NCI-H2196 (cell line): ENCODE measurements at regions not wholly inside any gene's neighbourhood (a gene's known extent, or its start where the extent isn't known, plus 50 kb on each side); places are given as distances from the start of the nearest gene placed in this dataset.

ENCODE experiments used
- DNase-seq: peaks from one replicate; lab custom pipeline; 2025; ENCODE audit not compliant: unreplicated experiment; lab: John Stamatoyannopoulos, UW

DNA sequence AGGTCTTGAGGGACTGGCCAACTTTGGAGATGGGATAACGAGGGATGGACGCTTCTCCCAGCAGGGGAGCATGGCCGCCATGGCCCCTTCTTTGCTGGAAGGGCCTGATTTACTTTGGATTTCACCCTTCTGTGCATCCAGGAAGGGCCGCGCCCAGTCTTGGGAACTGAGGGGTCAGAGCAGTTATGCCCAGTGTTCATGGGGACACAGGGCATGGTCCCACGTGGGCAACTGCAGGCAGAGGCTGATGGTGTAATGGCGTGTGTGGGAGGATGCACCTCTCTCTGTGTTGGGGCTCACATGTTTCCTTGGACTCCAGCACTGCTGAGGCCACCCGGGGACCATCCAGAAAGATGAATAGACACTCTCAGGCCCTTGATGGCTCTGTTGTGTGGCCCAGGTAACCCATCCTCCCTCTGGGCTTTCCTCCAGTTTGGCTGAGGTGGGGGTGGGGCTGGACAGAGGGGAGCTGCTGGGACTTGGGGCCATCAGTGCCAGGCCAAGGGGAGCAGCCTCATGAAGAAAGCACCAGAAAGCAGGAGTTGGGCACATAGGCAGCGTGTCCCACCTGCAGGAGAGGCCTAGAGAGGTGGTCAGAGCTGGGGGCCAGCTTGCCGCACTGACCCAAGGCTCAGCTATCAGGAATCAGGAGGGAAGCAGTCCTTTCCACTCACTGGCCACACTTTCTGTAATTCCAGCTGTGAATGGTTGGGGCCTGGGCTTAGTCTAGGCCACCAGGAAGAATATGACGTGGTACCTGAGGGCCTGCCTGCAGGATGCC lies 1033.9 kb downstream of the TBC1D22A start:
- no peak for DNase-seq

DNA sequence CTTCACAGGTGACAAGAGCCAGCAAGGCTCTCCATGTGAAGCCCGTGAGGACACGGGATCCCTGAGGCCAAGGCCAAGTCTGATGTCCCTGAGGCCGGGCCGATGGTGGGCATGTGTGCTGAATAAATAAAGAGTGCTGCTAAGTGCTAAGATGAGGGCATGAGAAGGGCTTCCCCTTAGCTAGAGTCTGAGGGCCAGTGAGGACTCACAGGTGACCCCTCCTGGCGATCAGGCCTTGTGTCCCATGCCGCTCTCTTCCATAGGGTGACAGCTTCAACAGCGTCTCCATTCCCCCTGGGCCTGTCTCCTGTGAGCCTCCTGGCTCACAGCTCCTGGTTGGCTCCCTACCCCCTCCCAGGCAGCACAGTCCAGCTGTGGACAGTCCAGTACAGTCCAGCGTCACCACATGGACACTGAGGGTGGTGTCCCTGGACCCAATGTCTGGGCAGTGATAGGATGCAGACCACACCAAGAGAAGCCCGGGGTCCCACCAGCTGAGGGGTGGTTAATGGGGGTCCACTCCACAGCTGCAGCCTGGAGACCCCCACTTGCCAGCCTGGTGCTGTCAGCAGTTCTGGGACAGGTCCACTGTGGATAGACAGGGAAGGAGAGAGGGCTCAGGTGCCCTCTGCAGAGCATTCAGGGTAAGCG lies 1033.2 kb downstream of the TBC1D22A start:
- DNase-seq, result no peak

DNA sequence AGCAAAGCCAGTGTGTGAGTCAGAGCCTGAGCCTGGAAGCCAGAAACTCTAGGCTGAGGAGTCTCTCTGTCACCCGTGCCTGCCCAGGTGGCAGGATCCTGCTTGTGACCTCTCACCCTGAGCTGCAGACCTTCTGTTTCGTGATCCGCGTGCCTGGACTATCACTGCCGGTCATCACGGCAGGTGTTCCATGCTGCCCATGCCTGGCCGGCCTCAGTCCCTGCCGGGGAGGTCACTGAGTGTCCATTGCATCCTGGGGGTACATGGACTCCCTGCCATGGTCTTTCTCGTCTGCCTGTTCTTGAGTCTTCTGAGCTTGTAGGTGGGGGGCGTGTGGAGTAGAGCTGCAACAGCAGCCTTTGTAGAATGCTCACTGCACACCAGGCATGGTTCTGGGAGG lies 1032.4 kb downstream of the TBC1D22A start:
- DNase-seq, result no peak

DNA sequence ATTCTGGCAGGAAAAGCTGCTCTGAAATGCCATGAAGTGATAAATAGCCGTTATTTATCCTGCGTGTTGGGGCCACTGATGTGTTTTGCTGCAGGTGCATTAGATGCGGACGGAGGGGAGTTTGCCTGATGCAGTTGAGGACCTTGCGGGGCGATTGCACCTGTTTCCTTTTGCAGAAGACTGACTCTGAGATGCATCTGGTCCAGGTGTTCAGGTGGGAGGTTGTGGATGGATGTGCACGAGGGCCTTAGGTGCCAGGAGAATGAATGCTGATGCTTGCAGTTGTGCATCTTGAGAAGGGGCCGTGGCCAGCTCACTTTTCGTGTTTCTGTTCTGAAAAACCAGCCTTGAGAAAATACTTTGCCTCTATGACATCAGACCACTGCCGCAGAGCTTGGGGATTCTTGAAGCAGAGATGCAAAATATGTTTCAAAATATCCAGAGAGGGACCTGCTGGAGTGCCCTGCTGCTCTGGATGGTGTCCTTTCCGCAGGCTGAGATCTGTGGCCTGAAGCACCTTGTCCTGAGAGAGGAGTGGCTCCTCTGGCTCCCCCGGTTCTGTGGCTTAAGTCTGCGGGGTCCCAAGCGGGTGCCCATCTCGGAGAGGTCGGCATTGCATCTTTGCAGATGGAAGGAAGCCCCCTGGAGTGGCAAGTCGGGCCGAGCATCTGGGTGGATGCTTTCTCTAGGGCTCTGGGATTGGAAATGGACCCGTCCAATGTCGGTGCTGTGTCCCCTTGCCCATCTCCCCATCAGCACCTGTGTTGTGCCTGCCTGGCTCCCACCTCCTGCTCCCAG lies 1031.1 kb downstream of the TBC1D22A start:
- no peak for DNase-seq

DNA sequence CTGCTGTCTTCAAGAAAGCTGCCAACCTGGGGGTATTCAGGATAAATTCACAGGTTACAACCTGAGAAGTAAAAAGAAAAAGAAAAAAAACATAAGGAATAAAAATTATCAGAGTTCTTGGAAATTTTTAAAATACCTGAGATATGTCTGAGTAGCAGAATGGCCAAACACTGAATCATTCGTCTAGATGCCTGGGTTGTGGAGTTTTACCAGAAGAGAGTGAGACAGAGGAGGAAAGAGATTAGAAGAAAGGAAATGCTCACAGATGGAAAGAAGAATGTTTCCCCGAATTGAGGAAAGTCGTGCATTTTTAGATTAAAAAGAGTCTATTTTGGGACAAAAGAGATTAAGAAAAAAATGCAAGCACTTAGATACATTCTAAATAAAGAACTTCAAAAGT lies 1026.7 kb downstream of the TBC1D22A start:
- no peak for DNase-seq

DNA sequence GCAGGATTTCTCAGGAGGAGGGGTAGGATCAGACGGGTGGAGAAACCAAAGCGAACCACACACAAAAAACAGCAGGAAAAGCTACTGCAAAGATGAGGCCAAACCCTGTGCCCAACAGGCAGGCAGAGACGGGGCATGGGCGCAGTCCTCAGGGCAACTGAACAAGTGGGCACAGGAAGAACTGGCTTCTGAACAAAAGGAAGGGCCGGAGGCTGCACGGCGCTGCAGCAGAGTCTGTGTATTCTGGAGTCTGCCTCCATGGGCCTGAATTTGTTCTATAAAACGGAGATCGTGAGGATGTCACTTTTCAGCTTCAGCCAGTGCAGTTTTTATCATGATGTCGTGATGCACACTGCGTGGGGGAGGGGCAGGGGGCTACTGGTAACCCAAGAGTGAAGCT lies 1026.0 kb downstream of the TBC1D22A start:
- DNase-seq, result no peak

DNA sequence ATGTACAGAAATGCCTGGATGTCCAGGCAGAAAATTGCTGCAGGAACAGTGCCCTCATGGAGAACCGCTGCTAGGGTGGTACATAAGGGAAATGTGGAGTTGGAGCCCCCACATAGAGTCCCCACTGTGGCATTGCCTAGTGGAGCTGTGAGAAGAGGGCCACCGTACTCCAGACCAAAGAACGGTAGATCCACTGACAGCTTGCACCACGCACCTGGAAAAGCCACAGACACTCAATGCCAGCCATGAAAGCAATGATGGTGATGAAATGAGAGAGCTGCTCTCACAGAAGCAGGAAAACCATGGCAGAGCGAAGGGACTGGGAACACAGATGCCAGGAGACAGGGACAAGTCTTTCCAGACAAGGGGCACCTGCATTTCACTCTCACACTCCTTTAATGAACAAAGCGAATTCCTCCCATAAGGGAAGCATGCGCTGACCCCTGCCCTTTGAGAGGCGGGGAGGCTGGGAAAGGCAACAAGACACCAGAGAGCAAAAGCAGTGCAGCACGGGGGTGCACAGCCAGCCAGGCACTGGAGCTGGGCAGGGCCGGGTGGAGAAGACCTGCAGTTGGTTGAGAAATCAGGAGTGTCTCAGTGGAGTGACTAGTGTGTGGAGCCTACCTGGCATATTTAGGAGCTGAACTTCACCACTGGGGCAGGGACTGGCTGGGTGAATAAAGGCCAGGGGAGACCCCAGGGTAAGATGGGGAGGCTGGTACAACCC lies 1025.2 kb downstream of the TBC1D22A start:
- DNase-seq, result no peak

DNA sequence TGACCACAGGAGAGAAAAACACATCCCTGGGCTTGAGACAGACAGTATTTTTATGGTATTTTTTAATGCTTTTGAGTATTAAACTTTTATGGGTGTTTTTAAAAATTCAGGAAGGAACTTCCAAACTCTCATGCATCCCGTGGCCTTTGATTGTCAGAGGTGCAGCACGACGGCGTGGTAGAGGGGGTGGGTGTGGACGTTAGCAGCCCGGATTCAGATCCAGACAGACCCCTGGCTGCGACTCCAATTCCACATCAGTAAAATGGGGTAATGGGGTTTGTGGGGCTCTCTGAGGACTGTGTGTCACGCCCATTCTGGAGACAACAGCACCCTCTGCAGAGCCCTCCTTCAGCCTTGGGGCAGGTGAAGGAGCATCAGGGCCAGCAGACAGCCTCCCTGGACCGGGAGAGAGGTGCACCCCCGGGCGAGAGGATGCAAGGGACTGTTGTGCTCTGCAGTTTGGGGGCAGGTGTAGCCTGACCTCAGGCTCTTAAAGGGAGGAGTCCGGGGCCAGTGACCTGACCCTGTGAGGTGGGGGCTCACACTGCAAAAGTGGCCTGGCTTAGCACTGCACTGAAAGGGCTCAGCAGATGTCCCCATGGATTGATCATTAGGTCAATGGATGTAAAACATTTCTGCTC lies 1024.3 kb downstream of the TBC1D22A start:
- no peak for DNase-seq

DNA sequence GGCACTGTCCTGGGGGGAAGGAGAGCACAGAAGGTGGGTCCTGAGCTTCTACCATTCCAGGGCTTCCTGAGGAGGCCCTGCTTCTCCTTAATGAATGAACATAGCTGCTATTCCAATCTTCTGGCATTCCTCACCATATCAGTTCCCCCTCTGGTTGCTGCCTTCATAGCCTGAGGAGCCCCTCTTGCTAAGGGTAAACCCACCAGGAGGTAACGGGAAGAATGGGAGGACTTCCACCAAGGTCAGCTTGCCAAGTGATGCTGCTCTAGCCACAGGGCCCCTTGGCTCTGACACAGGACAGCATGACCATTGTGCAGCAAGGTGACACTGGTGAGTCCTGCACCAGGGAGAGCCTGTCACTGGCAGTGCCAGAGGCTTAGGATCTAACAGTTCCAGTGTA lies 1022.5 kb downstream of the TBC1D22A start:
- DNase-seq, result no peak

DNA sequence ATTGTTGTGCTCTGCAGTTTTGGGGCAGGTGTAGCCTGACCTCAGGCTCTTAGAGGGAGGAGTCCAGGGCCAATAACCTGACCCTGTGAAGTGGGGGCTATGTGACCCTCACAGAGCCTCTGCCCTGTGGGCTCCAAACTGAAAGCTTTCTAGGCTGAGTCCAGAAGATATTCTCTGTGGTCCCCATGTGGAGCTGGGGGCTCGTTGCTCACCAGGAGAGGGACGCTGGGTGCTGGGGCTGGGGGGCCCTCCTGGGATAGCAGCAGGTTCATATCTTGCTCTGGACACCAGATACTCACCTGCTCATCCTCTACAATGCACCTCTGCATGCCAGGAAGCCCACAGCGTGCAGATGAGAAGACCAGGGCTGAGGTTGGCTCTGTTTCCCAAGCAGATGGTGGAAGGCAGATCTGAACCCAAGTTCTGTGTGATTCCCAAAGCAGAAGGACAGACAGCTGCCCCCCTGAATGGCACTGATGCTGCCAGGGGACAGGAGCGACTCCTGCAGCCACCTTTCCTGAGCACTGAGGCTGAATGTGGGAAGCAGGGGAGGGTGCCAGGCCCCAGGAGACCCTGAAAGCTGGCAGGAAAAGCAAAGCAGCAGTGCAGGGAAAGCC lies 1022.0 kb downstream of the TBC1D22A start:
- DNase-seq, result no peak

DNA sequence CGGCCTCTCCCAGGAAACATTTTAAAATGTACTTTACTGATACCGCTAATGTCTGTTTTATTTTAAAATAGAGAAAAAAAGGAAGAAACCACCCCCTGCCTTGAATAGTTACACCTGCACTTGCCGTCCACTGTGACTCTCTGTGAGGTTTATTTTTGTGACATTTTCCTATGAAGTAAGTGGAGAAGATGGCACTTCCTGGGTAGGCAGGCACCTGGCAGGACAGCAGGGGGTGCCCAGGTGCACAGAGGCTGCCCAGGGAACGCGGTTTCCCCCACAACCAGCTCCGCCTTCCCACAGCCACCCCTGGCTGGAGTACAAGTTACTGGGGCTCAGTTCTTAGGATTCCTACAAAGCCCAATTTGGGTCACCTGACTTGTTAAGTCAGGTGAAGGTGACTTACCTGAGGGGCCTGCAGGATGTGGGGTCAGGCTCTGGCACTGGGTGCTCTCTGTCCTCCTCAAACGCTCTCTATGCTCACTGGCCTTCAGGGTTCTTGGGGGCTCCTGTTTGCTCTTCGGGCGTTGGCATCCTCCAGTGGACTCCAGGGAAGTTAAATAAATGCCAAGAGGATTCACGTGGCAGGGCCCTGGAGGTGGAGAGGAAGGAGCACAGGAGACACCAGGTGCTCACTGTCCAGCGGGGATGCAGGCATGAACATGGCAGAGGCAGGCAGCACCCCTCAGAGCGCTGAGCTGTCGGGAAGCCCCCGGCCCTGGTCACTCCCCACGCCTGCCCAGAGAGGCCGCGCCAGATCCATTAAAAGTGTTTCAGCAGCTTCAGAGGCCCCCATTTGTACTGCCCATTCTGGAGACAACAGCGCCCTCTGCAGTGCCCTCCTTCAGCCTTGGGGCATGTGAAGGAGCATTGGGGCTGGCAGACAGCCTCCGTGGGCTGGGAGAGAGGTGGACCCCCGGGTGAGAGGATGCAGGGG lies 1021.2 kb downstream of the TBC1D22A start:
- no peak for DNase-seq

DNA sequence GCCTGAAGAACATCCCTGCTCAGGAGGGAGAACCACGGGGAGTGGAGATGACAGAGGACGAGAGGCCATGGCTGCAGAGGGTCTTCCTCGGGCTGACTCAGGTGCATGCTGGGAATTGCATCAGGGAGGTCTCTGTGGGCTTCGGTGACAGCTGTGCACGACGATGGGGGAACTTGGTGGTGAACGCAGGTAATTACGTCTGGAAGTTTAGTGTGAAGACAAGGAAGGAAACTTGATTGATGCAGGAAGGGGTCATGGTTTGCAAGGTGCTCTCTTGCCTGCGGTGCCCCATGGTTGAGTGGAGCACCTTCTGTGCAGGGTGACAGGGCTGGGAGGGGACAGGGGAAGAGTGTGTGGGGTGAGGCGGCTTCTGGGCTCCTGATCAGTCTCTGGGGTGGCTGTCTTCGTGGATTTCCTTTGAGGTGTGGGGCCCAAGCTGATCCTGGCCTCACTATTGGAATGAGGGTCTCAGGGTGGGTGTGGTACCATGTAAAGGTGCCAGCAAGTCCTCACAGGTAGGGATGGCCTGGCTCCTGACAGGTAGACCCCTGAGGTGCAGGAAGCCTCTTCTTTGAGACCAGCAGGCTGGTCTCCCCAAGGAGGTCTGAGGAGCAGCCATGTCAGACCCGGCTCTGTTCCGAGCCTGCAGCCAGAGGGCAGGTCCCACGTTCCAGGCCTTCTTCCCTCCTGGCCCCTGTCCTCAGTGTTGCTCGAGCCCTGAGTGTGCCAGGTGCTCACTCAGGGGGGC lies 1020.1 kb downstream of the TBC1D22A start:
- no peak for DNase-seq

DNA sequence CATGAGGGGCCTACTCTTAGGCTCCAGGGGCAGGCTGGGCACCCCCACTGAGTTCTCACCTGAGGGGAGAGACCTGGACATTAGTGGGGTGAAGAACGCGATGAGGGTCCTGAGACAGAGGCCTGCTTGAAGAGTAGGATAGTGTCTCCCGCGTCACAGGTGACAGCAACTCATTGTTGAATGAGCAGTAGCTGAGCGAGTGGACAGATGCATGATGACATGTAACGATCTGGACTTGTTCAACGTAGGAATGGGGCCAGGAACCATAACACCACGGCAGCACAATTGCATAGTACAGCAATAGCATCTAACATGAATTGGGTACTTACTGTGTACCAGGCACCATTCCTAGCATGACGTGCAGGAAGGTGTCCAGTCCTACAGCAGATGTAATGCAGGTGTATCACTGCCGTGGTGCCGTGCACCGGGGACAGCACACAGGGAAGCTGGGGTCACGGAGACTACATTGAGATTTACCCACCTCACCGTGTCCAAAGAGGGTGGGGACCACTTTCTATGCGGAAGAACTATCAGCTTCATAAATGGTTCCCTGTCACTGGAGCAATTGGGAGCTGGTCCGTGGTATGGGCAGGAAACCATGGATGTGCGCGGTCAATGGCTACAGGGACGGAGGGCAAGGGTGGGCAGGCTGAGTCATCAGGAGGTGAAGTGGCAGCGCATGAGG lies 1019.1 kb downstream of the TBC1D22A start:
- no peak for DNase-seq

DNA sequence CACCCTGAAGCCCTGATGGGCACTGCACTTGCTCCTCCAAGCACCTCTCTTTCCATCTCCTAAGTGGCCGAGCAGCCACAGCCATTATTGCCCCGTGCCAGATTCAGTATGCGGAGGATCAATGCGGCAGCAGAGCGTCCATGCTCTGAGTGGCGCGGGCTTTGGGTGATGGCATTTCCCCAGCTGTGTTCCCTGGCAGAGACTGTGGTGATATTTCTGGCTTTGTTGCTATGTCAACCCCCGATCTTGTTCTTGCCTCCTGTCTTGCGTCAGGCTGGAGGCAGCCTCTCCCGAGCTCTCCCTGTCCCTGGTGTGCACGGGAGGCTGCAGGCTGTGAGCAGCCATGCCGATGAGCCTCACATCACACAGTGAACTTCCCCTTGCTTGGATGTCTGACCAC lies 1018.6 kb downstream of the TBC1D22A start:
- no peak for DNase-seq

DNA sequence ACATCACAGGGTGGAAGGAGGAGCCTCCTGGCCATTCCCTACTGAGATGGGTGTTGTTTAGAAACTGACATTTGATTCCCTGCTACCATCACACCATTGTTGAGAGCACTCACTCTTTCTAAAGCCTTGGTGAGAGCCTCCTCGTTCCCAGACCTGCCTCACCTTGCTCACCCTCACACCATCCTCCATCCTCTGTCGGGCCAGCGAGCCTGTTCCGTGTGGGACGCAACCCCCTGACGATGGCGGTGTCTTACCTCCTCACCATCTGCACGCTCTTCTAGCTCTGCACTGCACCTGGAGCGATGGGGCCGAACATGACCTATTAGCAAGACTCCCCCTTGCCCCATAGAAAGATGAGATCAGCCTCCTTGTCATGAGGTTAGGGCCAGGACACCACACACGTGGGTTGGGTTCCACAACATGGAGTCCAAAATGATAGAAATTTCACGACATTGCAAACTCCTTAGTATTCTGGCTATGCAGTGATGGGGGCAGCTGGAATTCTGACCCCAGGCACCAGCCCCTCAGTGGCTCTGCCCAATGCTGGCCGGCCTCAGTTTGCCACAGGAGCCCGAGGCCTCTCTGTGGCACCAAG lies 1017.9 kb downstream of the TBC1D22A start:
- no peak for DNase-seq

DNA sequence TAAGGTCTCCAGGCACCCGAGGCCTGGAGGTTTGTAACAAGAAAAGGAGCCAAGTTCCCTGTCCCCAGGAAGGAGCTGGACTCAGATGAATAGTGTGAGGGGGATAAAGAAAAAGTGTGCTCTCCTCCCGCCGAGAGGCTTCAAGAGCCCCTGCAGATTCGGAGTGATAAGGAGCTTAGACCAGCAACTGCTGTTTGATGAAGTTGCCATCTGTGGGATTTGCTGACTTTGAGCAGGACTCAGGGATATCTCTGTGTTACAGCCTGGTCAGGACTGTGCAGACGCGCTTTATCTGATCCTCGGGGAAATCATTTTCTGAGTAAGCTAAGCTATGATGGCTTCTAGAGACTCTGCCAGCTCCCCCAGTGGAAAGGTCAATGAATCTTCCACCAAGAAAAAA lies 1017.0 kb downstream of the TBC1D22A start:
- DNase-seq, result no peak

DNA sequence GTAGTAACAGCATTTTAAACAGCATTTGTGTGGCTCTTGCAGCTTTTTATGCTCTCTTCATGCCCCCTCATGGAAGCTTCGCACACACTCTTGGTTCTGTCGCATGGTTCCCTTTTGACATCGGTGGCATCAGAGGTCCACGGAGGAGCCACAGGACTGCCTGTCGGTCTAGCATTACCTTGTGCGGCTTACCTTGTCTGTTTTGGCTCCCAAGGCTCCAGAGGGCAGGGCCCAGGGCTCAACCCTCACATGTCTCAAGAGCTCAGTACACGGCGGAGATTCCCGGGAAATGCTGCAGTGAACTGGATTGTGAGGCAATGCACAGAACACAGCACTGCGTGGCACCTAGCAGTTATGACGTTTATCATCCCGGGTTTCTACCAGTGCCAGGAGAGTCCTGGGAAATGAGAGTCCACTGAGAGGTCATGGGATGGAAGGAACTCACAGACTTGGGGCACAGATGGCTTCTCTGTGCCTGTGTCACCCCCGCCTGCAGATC lies 1015.8 kb downstream of the TBC1D22A start:
- DNase-seq, result no peak
